ENCODE measurements at regions not wholly inside any gene's neighbourhood (a gene's known extent, or its start where the extent isn't known, plus 50 kb on each side); places are given as distances from the start of the nearest gene placed in this dataset.

DNA sequence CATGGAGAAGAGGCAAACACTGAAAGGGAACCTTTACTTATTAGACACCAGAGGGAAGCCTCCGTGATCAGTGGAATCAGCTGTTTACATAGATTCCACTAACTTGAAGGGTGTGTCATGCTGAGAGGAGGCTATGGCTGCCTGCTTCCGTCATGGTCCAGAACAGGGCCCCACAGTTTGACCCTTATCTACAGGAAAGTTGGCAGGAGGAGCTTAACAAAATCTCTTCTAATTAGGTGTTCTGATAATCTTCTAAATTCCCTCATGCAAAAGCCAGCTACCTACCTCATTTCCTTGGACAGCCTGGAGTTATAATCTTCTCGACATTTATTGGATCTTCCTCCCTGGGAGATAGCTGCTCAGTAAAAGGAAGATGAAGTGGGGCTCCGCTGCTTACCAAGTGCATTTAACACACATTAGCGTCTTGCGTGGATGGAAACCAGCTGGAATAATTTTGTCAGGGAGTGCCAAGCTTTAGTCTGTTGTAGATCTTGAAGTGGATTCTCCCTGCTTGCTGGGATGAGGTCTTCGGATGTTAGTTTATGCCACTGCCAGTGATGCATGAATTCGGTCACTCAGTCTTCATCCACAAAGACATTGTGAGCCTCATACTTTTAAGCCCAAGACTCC, 171.0 kb downstream of the PAH start:
- Histone ChIP-seq H3K23me2 (ENCODE audit: low read depth, low read length) (no peaks in the 10 kb centered on the region), H2BK15ac (ENCODE audit: low read length) (no peak overlapping the region), H3K4me3 (ENCODE audit: extremely low read depth in 1 of 4, insufficient read depth in 2 of 4, low read depth in 3 of 4, low read length in 4 of 4) (no peak overlapping the region), H3K9ac (replicated peaks in 1 of 4; ENCODE audit: extremely low read depth in 1 of 4, low read depth in 3 of 4, low read length in 3 of 4) (no peak overlapping the region), H3K14ac (ENCODE audit: insufficient read length) (no peak overlapping the region), H2BK5ac (ENCODE audit: low read depth, low read length) (no peak overlapping the region), H3K18ac (ENCODE audit: extremely low read depth, low read length) (no peak overlapping the region), H3K79me1 (ENCODE audit: low read depth, low read length) (no peaks in the 10 kb centered on the region), H2BK12ac (ENCODE audit: low read depth, low read length) (no peak overlapping the region), H4K8ac (ENCODE audit: extremely low read depth, insufficient read depth, low read length) (no peak overlapping the region), H3K36me3 (ENCODE audit: control insufficient read depth in 2 of 4, insufficient read depth in 4 of 4, low read length in 3 of 4) (no peaks in the 10 kb centered on the region), H3K27ac (ENCODE audit: low read depth, low read length) (no peak overlapping the region), H3K4ac (replicated peaks; ENCODE audit: insufficient read length, low read depth, low read length) (no peak overlapping the region), H3K27me3 (replicated peaks in 1 of 4; ENCODE audit: control insufficient read depth in 3 of 4, extremely low read depth in 1 of 4, insufficient read depth in 3 of 4, low read length in 3 of 4) (no peaks in the 10 kb centered on the region), H3K9me3 (ENCODE audit: insufficient read depth in 2 of 2, low read depth in 1 of 2, low read length in 1 of 2) (no peaks in the 10 kb centered on the region), H2BK20ac (ENCODE audit: low read length) (no peak overlapping the region), H4K5ac (ENCODE audit: insufficient read length, low read depth, low read length) (no peak overlapping the region), H3K56ac (replicated peaks; ENCODE audit: insufficient read length, low read depth, low read length) (no peak overlapping the region), H3K79me2 (ENCODE audit: control insufficient read depth in 1 of 2, insufficient read depth in 2 of 2, low read length in 2 of 2) (no peaks in the 10 kb centered on the region), H2BK120ac (replicated peaks; ENCODE audit: low read depth, low read length) (no peak overlapping the region), H2AFZ (ENCODE audit: low read length) (no peak overlapping the region), H4K20me1 (replicated peaks in 1 of 2; ENCODE audit: control insufficient read depth in 1 of 2, insufficient read depth in 2 of 2, low read length in 2 of 2) (no peaks in the 10 kb centered on the region), H4K91ac (replicated peaks; ENCODE audit: insufficient read length, low read length) (no peak overlapping the region), H3K4me2 (ENCODE audit: insufficient read depth in 1 of 2, low read depth in 2 of 2, low read length in 2 of 2) (no peak overlapping the region), H3K23ac (ENCODE audit: insufficient read length) (no peak overlapping the region), H3K4me1 (replicated peaks in 1 of 4; ENCODE audit: control insufficient read depth in 3 of 4, insufficient read depth in 4 of 4, low read length in 3 of 4) (no peaks in the 10 kb centered on the region), H2AK5ac (ENCODE audit: low read depth, low read length) (no peak overlapping the region)
- FAIRE-seq (no peak), DNase-seq (ENCODE audit: low read depth in 1 of 2, low spot score in 2 of 2) (no peak)
- ChIA-PET CTCF (ENCODE audit: partially characterized antibody) (interaction anchor here (0.7 to 1.5 kb wide), 8 partner anchors 11 to 972 kb away, joined by 3 to 7 read pairs (median 4); no protein-coding TSS in a partner anchor), POLR2A (ENCODE audit: partially characterized antibody) (no interaction called here)
- WGBS, 2 experiments (ENCODE audit: extremely low coverage in 1 of 2, insufficient coverage in 1 of 2, insufficient read length in 1 of 2, insufficient replicate concordance in 2 of 2, low coverage in 1 of 2, low lambda C conversion rate in 2 of 2, missing lambda C conversion rate in 1 of 2) = 90% methylated on average over 8 of the region's 8 CpGs; no CpG with 5 or more reads in 1 of the 2 experiments
- TF ChIP-seq TAF1 (IDR thresholded peaks at IDR 0.05; ENCODE audit: low read depth, low read length) (no peak), SP1 (IDR thresholded peaks at IDR 0.05; ENCODE audit: low read depth, low read length) (no peak), CREB1 (IDR thresholded peaks at IDR 0.05) (no peak), EZH2 (IDR thresholded peaks at IDR 0.05; ENCODE audit: low read depth, low read length, severe bottlenecking) (no peak), JUN (IDR thresholded peaks at IDR 0.05; ENCODE audit: low read depth, low read length) (no peak), RFX5 (IDR thresholded peaks at IDR 0.05; ENCODE audit: borderline replicate concordance, low read depth, low read length) (no peak), GTF2F1 (IDR thresholded peaks at IDR 0.05; ENCODE audit: borderline replicate concordance, low read depth, low read length) (no peak), SAP30 (IDR thresholded peaks at IDR 0.05; ENCODE audit: insufficient read depth, insufficient replicate concordance, low read length) (no peak), YY1 (IDR thresholded peaks at IDR 0.05; ENCODE audit: low read depth, low read length) (no peak), FOSL1 (IDR thresholded peaks at IDR 0.05; ENCODE audit: insufficient read depth, low read depth, low read length) (no peak), TCF12 (IDR thresholded peaks at IDR 0.05; ENCODE audit: low read depth, low read length) (no peak), RBBP5 (IDR thresholded peaks at IDR 0.05; ENCODE audit: borderline replicate concordance, low read depth, low read length) (no peak), EP300 (IDR thresholded peaks at IDR 0.05; ENCODE audit: borderline replicate concordance in 1 of 2, low read depth in 2 of 2, low read length in 2 of 2) (no peak), KDM1A (IDR thresholded peaks at IDR 0.05; ENCODE audit: borderline replicate concordance, low read length) (no peak), GABPA (IDR thresholded peaks at IDR 0.05; ENCODE audit: borderline replicate concordance, insufficient read depth, low read length) (no peak)

Data from H1 (cell line).